Liver (tissue), 8 donors: ENCODE measurements at regions not wholly inside any gene's neighbourhood (a gene's known extent, or its start where the extent isn't known, plus 50 kb on each side); places are given as distances from the start of the nearest gene placed in this dataset.

Experiments
- DNase-seq: peaks from one replicate; pipeline ENCODE4 v3.0.0-alpha.2; 2017; ENCODE audit warnings: low spot score
- H3K27ac ChIP-seq, 2 donors: one replicate each; pipeline ENCODE4 v1.7.0; 2013; ENCODE audit warnings: inconsistent platforms in 2 of 2, low read length in 2 of 2, control low read depth in 1 of 2, low read depth in 1 of 2, mild to moderate bottlenecking in 1 of 2
- H3K27me3 ChIP-seq, 4 donors: one replicate each; pipeline versions ENCODE4 v1.6.1 to v1.7.0; 2013; ENCODE audit warnings: low read length in 3 of 4, inconsistent platforms in 1 of 4, mild to moderate bottlenecking in 1 of 4, moderate library complexity in 1 of 4; ENCODE audit not compliant: control insufficient read depth in 4 of 4, insufficient read depth in 4 of 4
- H3K36me3 ChIP-seq, 4 donors: one replicate each; pipeline versions ENCODE4 v1.6.1 to v1.7.0; 2013; ENCODE audit warnings: low read length in 3 of 4, mild to moderate bottlenecking in 3 of 4, low read depth in 1 of 4, moderate library complexity in 1 of 4; ENCODE audit not compliant: control insufficient read depth in 4 of 4, insufficient read depth in 3 of 4
- H3K4me1 ChIP-seq, 4 donors: one replicate each; pipeline versions ENCODE4 v1.6.1 to v1.7.0; 2013; ENCODE audit warnings: low read length in 3 of 4, mild to moderate bottlenecking in 3 of 4, moderate library complexity in 1 of 4; ENCODE audit not compliant: control insufficient read depth in 4 of 4, insufficient read depth in 4 of 4
- H3K4me3 ChIP-seq, 3 donors: one replicate each; pipeline versions ENCODE4 v1.6.1 to v1.7.0; 2013; ENCODE audit warnings: low read length in 3 of 3, control low read depth in 1 of 3, low read depth in 1 of 3, mild to moderate bottlenecking in 1 of 3
- H3K9ac ChIP-seq, 2 donors: one replicate each; pipeline ENCODE4 v1.7.0; 2013; ENCODE audit warnings: low read length in 2 of 2, mild to moderate bottlenecking in 2 of 2, moderate library complexity in 2 of 2, control low read depth in 1 of 2, low read depth in 1 of 2
- H3K9me3 ChIP-seq, 4 donors: one replicate each; pipeline versions ENCODE4 v1.6.1 to v1.7.0; 2013; ENCODE audit warnings: low read length in 3 of 4; ENCODE audit not compliant: control insufficient read depth in 4 of 4
- EGR1 ChIP-seq, 2 donors: IDR thresholded peaks; 2 replicates each; pipeline ENCODE4 v1.6.1; 2016 to 2018; ENCODE audit warnings: antibody characterized with exemption in 2 of 2, low read depth in 2 of 2
- FOXA2 ChIP-seq: IDR thresholded peaks from 2 replicates; pipeline ENCODE4 v1.6.1; 2016; ENCODE audit warnings: antibody characterized with exemption
- GABPA ChIP-seq, 2 donors: IDR thresholded peaks in 1 of 2; conservative IDR thresholded peaks in 1 of 2; 2 replicates each; pipeline ENCODE4 v1.6.1; 2016; ENCODE audit warnings: antibody characterized with exemption in 2 of 2, mild to moderate bottlenecking in 1 of 2, moderate library complexity in 1 of 2
- HNF4A ChIP-seq, 2 donors: conservative IDR thresholded peaks; 2 replicates each; pipeline ENCODE4 v1.6.1; 2016; ENCODE audit warnings: antibody characterized with exemption in 2 of 2, mild to moderate bottlenecking in 2 of 2
- HNF4G ChIP-seq: IDR thresholded peaks from 2 replicates; pipeline ENCODE4 v1.6.1; 2016; ENCODE audit warnings: antibody characterized with exemption
- JUND ChIP-seq, 2 donors: IDR thresholded peaks; 2 replicates each; pipeline ENCODE4 v1.6.1; 2016; ENCODE audit warnings: antibody characterized with exemption in 2 of 2
- NR2F2 ChIP-seq: IDR thresholded peaks from 2 replicates; pipeline ENCODE4 v1.6.1; 2016; ENCODE audit warnings: antibody characterized with exemption
- RAD21 ChIP-seq, 2 donors: IDR thresholded peaks; 2 replicates each; pipeline ENCODE4 v1.6.1; 2016; ENCODE audit warnings: antibody characterized with exemption in 2 of 2, mild to moderate bottlenecking in 2 of 2
- RXRA ChIP-seq, 2 donors: IDR thresholded peaks; 2 replicates each; pipeline ENCODE4 v1.6.1; 2017 to 2018; ENCODE audit warnings: antibody characterized with exemption in 2 of 2, mild to moderate bottlenecking in 1 of 2
- SP1 ChIP-seq: IDR thresholded peaks from 2 replicates; pipeline ENCODE4 v1.6.1; 2018; ENCODE audit warnings: antibody characterized with exemption, mild to moderate bottlenecking
- TAF1 ChIP-seq: conservative IDR thresholded peaks from 2 replicates; pipeline ENCODE4 v1.6.1; 2016; ENCODE audit warnings: antibody characterized with exemption, mild to moderate bottlenecking
- YY1 ChIP-seq: IDR thresholded peaks from 2 replicates; pipeline ENCODE4 v1.6.1; 2016; ENCODE audit warnings: antibody characterized with exemption, mild to moderate bottlenecking
- WGBS: extraction: QIAGEN DNeasy Blood & Tissue Kit; methylation state at CpG from one replicate; pipeline ENCODE4 v1.1.7; 2013; 5-methylcytosine and 5-hydroxymethylcytosine counted together
- TF ChIP-seq, protein P1 (sequence below): IDR thresholded peaks from 2 replicates; pipeline ENCODE4 v1.6.1; 2016; ENCODE audit warnings: antibody characterized with exemption
- TF ChIP-seq, protein P2 (sequence below): IDR thresholded peaks from 2 replicates; pipeline ENCODE4 v1.6.1; 2016; ENCODE audit warnings: antibody characterized with exemption
- TF ChIP-seq, protein P3 (sequence below): IDR thresholded peaks from 2 replicates; pipeline ENCODE4 v1.6.1; 2016; ENCODE audit warnings: antibody characterized with exemption
- TF ChIP-seq, protein P4 (sequence below): IDR thresholded peaks from 2 replicates; pipeline ENCODE4 v1.6.1; 2016; ENCODE audit warnings: antibody characterized with exemption, mild to moderate bottlenecking
- TF ChIP-seq, protein P5 (sequence below): fragments of 150-350 bp; IDR thresholded peaks from 2 replicates; pipeline ENCODE4 v1.5.1; 2017; ENCODE audit warnings: improper control_type of control experiment, low read depth, low read length; ENCODE audit not compliant: missing input control
- donor health status: healthy.
- donor health status: healthy.
- donor health status: healthy.
- donor health status: healthy.
- donor health status: healthy.

DNA sequence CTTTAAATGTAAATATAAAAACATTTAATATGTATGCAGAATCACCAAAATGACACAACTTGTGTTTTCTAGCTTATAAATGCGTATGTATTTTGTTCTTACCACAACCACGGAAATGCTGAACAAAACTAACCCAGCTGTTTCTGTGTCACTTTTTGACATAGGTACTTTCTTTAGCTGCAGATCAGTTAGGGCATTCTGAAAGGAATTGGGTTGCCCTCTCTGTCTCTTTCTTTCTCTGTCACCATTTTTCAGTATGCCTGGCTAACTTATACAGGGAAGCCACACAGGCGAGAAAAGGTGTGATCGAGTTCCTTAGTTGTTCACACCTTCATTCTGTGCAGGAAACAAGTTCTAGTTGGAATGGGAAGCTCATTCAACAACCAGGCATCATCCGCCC lies 72.6 kb upstream of the ARGLU1 start:
- 92% methylated on average over 5 of the region's 5 CpGs for WGBS
- TF ChIP-seq, protein P1, sequence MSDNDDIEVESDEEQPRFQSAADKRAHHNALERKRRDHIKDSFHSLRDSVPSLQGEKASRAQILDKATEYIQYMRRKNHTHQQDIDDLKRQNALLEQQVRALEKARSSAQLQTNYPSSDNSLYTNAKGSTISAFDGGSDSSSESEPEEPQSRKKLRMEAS = no peak
- TF ChIP-seq FOXA2 (no peak), EGR1 (IDR thresholded peaks at IDR 0.05; ENCODE audit: low read depth in 2 of 2) (no peak), JUND (IDR thresholded peaks at IDR 0.05) (no peak), HNF4A (conservative IDR thresholded peaks at IDR 0.05) (no peak), RXRA (IDR thresholded peaks at IDR 0.05) (no peak), GABPA (IDR thresholded peaks at IDR 0.05 in 1 of 2, conservative IDR thresholded peaks at IDR 0.05 in 1 of 2) (no peak), SP1 (no peak), HNF4G (no peak), YY1 (no peak), NR2F2 (no peak), TAF1 (no peak)
- TF ChIP-seq, protein P2, sequence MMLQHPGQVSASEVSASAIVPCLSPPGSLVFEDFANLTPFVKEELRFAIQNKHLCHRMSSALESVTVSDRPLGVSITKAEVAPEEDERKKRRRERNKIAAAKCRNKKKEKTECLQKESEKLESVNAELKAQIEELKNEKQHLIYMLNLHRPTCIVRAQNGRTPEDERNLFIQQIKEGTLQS = no peak
- TF ChIP-seq, protein P3, sequence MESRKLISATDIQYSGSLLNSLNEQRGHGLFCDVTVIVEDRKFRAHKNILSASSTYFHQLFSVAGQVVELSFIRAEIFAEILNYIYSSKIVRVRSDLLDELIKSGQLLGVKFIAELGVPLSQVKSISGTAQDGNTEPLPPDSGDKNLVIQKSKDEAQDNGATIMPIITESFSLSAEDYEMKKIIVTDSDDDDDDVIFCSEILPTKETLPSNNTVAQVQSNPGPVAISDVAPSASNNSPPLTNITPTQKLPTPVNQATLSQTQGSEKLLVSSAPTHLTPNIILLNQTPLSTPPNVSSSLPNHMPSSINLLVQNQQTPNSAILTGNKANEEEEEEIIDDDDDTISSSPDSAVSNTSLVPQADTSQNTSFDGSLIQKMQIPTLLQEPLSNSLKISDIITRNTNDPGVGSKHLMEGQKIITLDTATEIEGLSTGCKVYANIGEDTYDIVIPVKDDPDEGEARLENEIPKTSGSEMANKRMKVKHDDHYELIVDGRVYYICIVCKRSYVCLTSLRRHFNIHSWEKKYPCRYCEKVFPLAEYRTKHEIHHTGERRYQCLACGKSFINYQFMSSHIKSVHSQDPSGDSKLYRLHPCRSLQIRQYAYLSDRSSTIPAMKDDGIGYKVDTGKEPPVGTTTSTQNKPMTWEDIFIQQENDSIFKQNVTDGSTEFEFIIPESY = no peak
- TF ChIP-seq, protein P4, sequence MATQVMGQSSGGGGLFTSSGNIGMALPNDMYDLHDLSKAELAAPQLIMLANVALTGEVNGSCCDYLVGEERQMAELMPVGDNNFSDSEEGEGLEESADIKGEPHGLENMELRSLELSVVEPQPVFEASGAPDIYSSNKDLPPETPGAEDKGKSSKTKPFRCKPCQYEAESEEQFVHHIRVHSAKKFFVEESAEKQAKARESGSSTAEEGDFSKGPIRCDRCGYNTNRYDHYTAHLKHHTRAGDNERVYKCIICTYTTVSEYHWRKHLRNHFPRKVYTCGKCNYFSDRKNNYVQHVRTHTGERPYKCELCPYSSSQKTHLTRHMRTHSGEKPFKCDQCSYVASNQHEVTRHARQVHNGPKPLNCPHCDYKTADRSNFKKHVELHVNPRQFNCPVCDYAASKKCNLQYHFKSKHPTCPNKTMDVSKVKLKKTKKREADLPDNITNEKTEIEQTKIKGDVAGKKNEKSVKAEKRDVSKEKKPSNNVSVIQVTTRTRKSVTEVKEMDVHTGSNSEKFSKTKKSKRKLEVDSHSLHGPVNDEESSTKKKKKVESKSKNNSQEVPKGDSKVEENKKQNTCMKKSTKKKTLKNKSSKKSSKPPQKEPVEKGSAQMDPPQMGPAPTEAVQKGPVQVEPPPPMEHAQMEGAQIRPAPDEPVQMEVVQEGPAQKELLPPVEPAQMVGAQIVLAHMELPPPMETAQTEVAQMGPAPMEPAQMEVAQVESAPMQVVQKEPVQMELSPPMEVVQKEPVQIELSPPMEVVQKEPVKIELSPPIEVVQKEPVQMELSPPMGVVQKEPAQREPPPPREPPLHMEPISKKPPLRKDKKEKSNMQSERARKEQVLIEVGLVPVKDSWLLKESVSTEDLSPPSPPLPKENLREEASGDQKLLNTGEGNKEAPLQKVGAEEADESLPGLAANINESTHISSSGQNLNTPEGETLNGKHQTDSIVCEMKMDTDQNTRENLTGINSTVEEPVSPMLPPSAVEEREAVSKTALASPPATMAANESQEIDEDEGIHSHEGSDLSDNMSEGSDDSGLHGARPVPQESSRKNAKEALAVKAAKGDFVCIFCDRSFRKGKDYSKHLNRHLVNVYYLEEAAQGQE = no peak
- Histone ChIP-seq H3K4me3 (no peak overlapping the region), H3K27ac (no peak overlapping the region), H3K9me3 (no peaks in the 10 kb centered on the region), H3K9ac (no peak overlapping the region), H3K27me3 (peaks cover 0 to 2% (median 0%) of the 10 kb centered on the region in 4 donors), H3K4me1 (no peaks in the 10 kb centered on the region), H3K36me3 (no peaks in the 10 kb centered on the region)
- DNase-seq = no peak

- H3K9ac ChIP-seq = no peak overlapping the region
- TF ChIP-seq, protein P2 = no peak
- no peak for TF ChIP-seq SP1
- TF ChIP-seq FOXA2 = no peak
- TF ChIP-seq, protein P5, sequence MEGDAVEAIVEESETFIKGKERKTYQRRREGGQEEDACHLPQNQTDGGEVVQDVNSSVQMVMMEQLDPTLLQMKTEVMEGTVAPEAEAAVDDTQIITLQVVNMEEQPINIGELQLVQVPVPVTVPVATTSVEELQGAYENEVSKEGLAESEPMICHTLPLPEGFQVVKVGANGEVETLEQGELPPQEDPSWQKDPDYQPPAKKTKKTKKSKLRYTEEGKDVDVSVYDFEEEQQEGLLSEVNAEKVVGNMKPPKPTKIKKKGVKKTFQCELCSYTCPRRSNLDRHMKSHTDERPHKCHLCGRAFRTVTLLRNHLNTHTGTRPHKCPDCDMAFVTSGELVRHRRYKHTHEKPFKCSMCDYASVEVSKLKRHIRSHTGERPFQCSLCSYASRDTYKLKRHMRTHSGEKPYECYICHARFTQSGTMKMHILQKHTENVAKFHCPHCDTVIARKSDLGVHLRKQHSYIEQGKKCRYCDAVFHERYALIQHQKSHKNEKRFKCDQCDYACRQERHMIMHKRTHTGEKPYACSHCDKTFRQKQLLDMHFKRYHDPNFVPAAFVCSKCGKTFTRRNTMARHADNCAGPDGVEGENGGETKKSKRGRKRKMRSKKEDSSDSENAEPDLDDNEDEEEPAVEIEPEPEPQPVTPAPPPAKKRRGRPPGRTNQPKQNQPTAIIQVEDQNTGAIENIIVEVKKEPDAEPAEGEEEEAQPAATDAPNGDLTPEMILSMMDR = no peak
- TF ChIP-seq, protein P3 = no peak
- TF ChIP-seq RAD21 (IDR thresholded peaks at IDR 0.05) = no peak
- no peak for TF ChIP-seq RXRA (IDR thresholded peaks at IDR 0.05)
- no peak for TF ChIP-seq HNF4G
- TF ChIP-seq EGR1 (IDR thresholded peaks at IDR 0.05; ENCODE audit: low read depth in 2 of 2) = no peak
- TF ChIP-seq GABPA (IDR thresholded peaks at IDR 0.05 in 1 of 2, conservative IDR thresholded peaks at IDR 0.05 in 1 of 2) = no peak
Measured at GRCh38 chr13:106637519-106637918, 69.6 kb upstream of the ARGLU1 start.

More at GRCh38 chr13:106637519-106637918, 69.6 kb upstream of the ARGLU1 start:
- Histone ChIP-seq H3K4me3 (no peak overlapping the region), H3K27ac (no peak overlapping the region), H3K4me1 (no peaks in the 10 kb centered on the region), H3K36me3 (no peaks in the 10 kb centered on the region), H3K9me3 (no peaks in the 10 kb centered on the region), H3K27me3 (no peaks in the 10 kb centered on the region)
- DNase-seq = no peak
- 90% methylated on average over 2 of the region's 2 CpGs for WGBS
